GM04503 (cell line): ENCODE measurements at regions not wholly inside any gene's neighbourhood (a gene's known extent, or its start where the extent isn't known, plus 50 kb on each side); places are given as distances from the start of the nearest gene placed in this dataset.
A peak's percentile ranks its signal among the peaks of the same experiment; 100 is the strongest.
"Not testable (repeated sequence)": the region's sequence is repeated elsewhere in the genome, so short reads cannot be mapped to it uniquely, and the experiment has no call there.

Experiments used
- DNase-seq: peaks from one replicate; pipeline ENCODE4 v3.0.0-alpha.2; 2012; ENCODE audit warnings: low read depth

DNA sequence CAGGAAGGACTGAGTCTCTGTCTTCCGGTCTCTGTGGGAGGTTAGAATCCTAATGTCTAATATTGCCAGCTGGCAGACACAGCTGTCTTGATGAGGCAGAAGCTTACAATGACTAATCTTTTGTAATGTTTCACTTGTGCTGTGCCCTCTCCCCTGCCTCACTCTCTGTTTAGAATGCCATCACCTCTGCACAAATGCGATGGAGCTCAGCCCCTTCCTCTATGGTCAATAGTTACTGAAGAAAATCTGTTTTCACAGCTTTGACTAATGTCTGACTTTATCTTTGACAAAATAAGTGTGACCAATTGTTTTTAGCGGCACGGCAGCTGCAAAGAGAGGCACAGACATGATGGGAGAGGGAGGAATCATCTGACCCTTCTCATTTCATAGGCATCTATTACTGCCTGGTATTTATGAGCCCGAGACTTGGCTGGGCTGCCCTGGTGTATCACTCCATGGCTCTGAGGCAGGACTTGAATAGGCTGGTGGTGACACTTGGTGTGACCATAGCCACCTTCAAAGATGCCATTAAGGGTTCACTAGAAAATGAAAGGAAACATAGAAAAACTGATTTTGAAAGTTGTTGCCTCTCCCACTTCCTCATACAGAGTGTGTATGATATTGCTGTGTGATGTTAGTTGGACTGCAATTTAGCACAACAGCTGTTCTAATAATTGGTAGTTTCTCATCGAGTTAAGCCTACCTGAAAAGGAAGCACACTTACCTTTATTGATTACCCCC, 163.2 kb upstream of the NBPF11 start:
- DNase-seq, result no peak

DNA sequence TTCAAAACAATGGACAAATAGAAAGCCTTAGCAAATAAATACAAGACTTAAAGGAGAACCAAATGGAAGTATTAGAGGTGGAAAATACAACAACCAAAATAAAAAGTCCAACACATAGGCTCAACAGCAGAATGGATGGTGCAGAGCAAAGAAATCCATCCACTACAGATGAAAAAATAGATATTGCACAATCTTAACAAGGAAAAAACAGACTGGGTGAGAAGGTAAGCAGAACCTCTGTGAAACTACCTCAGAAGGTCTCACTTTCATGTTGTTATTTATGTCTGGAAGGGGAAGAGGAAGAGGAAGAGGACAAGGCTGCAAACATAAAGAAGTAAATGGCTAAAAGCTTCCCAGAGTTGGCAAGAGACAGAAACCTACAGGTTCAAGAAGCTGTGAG, 158.7 kb upstream of the NBPF11 start:
- DNase-seq, result no peak

DNA sequence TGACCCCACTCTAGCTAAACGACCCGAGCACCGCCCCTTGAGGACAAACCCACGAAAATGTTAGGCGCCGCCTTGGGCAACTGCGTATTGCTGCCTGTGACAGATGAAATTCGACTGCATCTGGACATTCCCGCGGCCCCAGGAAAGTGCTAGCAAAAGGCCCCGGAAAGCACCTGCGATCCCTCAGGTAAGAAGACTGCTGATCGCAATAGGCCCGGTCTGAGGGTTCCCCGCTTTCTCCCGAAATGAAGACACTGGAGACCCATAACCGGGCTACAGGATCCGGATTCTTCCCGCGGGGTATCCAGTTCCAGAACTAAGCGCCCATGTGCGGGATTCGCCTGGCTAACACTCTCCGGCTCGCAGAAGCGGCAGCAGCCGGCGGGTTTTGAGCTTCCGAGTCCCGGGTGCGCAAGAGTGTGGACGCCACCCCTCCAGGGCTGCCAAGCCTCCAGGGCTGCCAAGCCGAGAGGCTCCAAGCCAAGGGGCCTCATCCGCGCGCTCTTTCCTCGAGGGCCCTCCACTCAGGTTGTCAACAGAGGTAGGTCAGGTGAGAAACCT, 157.9 kb upstream of the NBPF11 start:
- no peak for DNase-seq

DNA sequence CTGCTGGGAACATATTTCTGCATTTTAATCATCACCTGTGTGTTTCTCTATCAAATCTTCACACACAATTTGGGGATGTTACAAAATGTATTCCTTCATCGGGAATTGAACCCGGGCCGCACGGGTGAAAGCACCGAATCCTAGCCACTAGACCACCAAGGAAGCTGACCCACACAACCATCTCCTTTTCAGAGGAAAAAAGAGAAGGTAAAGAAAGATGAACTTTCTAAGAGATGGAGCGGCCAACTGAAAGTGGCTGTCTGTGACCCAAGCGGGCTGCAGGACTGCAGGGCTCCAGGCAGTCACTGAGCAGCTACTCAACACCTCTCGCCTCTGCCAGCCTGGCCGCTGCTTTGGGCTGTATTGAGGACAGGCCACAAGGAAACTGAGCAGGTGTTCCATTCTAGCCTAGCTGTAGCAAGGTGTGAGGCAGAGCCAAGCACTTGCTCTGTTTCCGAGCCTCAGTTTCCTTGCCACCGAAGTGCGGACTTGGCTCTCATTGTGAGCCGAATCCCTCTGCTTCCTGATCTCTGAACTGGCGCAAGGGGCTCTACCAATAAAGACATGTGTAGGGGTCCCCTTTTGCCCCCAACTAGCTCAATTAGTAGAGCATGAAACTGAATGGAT, 156.9 kb upstream of the NBPF11 start:
- DNase-seq, result no peak

DNA sequence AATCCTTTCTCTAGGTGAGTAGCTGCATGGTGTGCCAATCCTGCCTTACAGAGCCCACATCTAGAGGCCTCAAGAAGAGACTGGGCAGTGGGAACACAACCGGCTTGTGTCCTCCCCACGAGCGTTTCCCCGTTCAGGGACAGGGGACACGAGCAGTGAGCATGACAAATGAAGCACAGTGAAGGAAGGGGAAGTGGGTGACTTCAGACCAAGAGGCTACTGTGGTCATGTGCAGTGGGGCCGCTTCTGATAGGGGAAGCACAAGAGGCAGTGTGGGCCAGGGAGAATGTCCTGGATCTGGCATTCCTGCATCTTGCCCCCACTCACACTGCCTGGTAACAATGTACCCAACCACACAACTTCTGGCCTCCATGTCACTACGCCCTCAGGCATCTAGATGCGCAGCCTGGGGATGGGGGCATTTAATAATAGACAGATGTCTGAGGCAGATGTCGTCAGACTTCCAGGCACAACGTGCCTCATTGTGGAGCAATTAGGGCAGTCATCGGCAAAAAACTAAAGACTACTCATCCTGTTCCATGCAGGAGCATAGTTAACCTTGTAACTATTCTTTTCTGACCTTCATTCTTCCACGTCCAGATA, 155.6 kb upstream of the NBPF11 start:
- no peak for DNase-seq

DNA sequence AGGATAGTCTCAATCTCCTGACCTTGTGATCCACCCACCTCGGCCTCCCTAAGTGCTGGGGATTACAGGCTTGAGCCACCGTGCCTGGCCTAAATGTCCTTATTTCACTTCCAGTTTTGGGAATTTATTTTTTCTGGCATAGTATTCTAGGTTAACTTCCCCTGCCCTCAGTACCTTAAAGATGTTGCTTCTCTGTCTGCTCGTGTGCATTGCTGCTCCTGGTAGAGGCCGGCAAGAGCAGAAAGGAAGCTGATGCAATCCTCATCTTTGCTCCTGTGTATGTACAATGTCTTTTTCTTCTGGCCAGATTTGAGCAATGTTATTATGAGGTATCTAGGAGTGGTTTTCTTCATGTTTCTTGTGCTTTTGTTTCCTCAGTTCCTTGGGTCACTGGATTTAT, 152.9 kb upstream of the NBPF11 start:
- not testable (repeated sequence) for DNase-seq

DNA sequence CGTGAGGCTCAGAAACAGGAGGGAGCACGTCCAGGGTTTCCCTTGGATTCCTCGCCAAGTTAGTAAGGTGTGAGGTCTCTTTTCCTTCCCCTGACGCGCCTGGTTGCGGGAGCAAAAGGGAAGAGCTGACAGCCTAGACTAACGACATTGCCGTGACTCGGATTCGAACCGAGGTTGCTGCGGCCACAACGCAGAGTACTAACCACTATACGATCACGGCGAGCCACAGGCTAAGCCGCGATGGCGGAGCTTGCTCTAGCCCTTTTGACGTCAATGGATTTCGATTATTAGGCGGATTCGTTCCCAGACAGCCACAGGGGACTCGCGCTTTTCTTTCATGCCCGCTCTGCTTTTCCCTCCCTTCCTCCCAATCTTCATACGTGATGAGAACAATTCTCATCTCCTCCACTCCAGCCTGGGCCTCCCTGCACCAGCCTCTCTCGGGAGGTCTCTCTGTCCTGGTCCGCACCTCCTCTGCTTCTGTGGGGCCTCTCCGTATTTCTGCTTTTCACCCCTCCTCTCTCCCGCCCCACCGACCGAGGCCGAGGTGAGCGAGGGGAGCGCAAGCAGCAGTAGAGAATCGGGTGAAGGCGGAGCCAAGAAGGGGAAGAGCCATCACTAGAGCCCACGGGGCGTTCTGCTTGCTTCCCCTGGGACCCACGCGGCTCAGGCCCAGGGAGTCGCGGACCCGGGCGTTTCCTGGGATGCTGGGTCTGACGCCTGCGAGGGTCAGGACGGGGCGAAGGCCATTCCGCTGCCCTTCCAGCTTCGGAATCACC, 150.7 kb upstream of the NBPF11 start:
- not testable (repeated sequence) for DNase-seq

DNA sequence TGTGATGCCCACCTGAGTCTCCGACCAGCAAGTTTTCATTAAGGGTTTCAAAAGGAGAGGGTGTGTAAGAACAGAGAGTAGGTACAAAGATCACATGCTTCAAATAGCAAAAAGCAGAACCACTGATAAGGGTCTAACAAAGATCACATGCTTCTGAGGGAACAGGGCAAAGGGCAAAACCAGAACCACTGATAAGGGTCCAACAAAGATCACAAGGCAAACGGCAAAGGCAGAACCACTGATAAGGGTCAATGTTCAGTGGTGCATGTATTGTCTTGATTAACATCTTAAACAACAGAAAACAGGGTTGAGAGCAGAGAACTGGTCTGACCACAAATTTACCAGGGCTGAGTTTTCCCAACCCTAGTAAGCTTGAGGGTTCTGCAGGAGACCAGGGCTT, 145.8 kb upstream of the NBPF11 start:
- not testable (repeated sequence) for DNase-seq

DNA sequence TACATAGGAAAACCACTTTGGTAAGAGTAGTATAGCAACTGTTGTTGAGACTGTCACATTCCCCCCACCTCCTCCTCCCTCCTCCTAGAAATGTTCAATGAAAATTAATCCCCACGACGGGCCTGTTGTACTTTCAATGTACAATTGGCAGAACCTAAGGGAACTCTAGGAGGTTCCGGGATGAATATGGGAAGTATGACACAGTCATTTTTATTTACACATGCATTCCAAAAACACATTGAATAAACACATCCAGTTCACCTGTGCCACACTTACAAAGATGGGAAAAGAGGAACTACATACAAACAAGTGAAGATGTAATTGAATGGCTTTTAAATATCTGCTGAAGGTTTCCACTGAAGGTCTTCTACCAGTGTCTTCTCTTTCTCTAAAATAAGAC, 144.4 kb upstream of the NBPF11 start:
- DNase-seq, result no peak

DNA sequence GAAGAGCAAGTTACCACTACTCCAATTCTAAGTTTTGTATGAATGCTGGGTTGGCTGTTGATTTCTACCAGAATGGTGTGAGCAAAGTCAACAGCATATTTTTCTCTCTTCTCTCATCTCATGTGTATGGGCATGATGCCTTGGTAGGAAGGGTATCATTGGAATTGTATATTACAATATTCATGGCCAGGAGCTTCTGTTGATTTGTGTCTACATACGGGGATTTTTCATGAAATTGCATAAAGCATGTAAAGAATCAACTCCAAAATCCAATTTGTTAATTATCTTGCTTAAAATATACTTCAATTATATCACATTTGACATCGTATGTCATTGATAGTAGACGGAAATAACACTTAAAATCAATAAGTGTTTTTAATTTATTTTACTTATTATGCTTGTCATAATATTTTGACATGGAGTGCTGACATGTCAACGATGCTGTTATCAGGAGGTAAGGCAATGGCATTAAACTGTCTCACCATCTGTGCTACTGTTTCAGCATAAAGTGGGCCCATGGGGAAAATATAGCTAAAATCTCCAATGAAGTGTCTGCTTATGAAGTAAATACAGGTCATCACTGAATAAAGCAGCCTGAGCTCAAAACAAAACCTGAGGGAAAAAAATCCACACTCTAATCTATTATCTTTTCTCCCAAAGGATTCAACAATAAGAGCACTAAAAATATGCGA, 142.2 kb upstream of the NBPF11 start:
- no peak for DNase-seq

DNA sequence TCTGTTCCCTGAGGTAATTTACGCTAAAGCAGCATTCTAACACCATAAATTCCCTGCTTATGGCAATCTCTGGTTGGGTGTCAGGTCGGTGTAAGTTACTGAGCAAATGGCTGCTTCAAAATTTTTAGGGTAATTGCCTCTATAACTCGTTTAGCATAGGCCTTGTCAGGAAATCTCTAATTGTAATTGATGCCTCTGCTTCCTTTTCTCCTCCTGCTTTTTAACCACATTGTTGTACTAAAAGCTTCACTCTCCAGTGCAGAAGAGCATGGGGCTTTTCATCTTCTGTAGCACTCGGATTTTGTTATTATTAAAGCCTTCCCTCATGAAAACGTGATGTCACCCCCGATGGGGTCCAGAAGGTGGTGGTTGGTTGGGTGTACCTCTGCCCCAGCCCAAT, 141.6 kb upstream of the NBPF11 start:
- no peak for DNase-seq

DNA sequence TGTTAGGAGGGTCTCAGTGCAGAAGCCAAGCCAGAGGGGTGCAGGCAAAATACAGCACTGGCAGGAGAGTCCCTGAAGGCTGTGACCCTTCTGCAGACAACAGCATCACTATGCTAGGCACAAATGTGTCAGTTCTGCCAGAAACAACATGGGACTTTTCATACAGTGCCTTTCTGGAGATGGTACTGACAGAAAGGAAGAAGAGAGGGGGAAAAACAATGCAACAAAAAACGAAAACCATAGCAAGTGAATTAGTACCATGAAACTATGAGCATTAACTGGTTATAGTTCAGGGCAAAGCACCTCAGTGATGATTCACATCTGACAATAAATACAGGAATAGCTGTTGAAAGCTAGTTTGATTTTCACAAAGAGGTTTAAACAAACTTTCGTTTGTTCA, 140.8 kb upstream of the NBPF11 start:
- DNase-seq, result no peak

DNA sequence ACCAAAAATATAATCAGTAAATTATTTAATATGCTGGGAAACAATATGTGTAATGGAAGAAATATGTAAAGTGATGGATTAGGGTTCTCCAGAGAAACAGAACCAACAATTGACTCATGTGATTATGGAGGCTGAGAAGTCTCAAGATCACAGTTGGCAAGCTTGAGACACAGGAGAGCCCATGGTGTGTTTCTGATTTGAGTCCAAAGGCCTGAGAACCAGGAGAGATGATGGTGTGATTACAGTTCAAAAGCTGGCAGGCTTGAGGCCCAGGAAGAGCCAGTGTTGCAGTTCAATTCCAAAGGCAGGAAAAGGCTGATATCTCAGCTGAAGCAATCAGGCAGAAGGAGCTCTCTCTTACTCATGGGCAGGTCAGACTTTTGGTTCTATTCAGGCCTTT, 138.8 kb upstream of the NBPF11 start:
- DNase-seq, result no peak

DNA sequence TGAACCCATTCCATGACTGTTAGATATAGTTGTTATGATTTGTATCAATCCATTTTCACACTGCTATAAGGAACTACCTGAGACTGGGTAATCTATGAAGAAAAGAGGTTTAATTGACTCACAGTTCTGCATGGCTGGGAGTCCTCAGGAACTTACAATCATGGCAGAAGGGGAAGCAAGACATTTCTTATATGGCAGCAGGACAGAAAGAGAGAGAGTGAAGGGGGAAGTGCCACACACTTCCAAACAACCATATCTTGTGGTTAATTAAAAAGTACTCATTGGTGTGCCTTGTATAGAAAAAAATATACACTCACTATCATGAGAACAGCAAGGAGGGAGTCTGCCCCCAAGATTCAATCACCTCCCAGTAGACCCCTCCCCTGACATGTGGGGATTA, 137.6 kb upstream of the NBPF11 start:
- no peak for DNase-seq

DNA sequence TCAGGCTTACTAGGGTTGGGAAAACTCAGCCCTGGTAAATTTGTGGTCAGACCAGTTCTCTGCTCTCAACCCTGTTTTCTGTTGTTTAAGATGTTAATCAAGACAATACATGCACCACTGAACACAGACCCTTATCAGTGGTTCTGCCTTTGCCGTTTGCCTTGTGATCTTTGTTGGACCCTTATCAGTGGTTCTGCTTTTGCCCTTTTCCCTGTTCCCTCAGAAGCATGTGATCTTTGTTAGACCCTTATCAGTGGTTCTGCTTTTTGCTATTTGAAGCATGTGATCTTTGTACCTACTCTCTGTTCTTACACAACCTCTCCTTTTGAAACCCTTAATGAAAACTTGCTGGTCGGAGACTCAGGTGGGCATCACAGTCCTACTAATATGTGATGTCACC, 133.9 kb upstream of the NBPF11 start:
- DNase-seq, result not testable (repeated sequence)

DNA sequence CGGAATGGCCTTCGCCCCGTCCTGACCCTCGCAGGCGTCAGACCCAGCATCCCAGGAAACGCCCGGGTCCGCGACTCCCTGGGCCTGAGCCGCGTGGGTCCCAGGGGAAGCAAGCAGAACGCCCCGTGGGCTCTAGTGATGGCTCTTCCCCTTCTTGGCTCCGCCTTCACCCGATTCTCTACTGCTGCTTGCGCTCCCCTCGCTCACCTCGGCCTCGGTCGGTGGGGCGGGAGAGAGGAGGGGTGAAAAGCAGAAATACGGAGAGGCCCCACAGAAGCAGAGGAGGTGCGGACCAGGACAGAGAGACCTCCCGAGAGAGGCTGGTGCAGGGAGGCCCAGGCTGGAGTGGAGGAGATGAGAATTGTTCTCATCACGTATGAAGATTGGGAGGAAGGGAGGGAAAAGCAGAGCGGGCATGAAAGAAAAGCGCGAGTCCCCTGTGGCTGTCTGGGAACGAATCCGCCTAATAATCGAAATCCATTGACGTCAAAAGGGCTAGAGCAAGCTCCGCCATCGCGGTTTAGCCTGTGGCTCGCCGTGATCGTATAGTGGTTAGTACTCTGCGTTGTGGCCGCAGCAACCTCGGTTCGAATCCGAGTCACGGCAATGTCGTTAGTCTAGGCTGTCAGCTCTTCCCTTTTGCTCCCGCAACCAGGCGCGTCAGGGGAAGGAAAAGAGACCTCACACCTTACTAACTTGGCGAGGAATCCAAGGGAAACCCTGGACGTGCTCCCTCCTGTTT, 128.9 kb upstream of the NBPF11 start:
- not testable (repeated sequence) for DNase-seq

DNA sequence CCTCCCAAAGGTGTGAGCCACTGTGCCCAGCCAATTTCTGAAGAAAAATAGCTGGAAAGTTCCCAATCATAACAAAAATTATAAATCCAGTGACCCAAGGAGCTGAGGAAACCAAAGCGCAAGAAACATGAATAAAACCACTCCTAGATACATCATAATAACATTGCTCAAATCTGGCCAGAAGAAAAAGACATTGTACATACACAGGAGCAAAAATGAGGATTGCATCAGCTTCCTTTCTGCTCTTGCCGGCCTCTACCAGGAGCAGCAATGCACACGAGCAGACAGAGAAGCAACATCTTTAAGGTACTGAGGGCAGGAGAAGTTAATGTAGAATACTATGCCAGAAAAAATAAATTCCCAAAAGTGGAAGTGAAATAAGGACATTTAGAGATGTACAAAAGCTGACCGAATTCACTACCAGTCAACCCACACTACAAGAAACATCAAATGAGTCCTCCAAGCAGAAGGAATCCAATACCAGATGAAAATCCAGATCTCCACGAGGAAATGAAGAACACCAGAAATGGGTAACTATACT, 127.0 kb upstream of the NBPF11 start:
- not testable (repeated sequence) for DNase-seq

DNA sequence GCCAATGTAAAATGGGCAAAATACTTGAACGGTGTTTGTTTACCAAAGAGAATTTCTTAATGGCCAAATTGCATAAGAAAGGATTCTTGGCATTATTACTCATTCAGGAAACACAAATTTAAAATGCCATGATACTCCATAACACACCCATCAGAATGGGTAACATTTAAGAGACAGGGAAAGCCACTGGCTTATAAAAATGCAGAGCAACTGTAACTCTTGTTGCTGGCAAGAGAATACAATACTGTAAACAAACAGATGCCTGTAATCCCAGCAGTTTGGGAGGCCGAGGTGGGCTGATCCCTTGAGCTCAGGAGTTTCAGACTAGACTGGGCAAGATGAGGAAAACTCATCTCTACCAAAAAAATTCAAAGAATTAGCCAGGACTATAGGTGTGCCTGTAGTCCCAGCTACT, 125.8 kb upstream of the NBPF11 start:
- peak; percentile 3 for DNase-seq

DNA sequence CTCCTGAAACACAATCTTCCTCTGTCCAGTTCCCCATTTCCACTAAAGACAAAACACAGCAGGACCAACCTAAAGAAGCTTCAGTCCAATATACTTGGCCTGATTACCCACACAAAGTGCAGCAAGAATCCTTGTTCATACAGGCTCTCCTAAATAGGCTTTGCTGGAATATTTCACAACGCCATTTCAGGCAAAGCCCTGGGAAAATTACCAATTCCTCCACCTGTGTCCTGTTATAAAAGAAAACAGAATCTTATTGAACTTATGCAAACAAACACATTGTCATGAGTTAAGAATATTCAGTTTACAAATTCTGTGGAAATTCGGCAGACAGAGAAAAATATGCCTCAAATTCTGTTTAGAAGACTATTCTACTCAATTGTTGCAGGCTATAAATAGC, 115.0 kb upstream of the NBPF11 start:
- DNase-seq, result not testable (repeated sequence)

DNA sequence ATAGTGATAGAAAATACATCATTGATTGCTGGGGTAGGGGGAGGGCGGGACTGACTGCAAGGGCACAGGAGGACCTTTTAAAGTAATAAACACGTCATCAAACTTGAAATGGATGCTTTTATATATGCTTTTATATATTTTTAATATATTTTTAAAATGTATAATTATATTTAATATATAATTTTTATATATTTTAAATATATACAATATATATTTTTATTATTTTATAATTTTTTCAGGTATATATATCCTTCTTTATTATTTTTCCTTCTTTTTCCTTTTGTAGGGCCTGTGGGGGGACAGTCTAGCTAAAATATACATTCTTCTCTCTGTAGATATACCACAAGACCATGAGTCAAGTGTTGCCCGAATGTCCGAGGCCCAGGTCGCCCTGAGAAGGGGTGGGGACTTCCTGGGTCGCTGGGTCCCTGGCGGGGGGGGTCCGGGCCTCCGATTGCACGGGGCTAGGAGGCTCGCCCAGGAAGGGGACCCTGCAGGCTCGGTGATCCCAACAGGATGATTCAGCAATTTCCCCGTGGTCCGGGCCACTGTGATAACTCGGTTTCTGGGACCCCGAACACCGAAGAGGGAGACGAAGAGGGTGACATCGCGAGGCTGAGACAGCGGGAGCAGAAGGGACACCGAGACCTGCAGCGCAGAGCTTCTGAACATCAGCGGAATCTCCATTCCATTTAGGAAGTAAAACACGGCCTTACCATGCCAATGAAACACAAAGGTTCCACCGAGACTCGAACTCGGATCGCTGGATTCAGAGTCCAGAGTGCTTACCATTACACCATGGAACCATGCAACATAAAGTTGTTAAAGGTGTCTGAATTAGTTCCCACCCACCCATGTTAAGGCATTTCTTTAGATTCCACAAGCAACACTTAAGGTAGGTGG, 112.5 kb upstream of the NBPF11 start:
- no peak for DNase-seq
